AG10803 (cell line): ENCODE measurements at regions not wholly inside any gene's neighbourhood (a gene's known extent, or its start where the extent isn't known, plus 50 kb on each side); places are given as distances from the start of the nearest gene placed in this dataset.

Experiments
- DNase-seq: peaks from one replicate; pipeline ENCODE4 v3.0.0; 2010; ENCODE audit warnings: low read depth
- H3K4me3 ChIP-seq: 2 replicates; pipeline ENCODE4 v1.5.1; 2011; ENCODE audit warnings: mild to moderate bottlenecking, low read length, control low read depth
- TF ChIP-seq, protein P1 (sequence below): conservative IDR thresholded peaks from 2 replicates; pipeline ENCODE4 v1.5.1; 2011; ENCODE audit warnings: mild to moderate bottlenecking, low read length, control low read depth, inconsistent platforms

DNA sequence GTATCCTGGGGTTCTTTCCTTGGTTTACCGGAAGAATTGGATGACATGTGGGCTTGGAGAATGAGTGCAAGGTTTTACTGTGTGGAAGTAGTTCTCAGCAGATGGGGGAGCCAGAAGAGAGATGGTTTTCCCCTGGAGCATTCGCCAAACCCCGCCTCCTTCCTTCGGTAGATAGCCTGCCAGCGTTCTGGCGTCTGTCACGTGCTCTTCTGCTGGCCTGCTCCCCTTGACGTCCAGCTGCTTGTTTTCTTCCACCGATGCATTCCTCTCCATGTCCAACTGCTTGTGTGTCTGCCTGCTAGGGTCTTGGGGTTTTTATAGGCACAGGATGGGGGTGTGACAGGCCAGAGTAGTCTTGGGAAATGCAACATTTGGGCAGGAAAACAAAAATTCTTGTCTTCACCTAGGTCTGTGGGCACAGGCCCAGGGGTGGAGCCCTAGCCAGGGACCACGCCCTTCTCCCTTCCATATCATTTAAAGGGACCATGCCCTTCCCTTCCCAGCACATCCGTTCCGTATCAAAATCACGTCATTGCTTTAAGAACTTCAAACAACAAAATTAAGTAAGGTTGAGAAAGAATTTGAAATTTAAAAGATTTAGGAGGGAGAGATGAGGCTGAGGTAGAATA is 538.7 kb upstream of the SMIM31 start:
- TF ChIP-seq, protein P1, sequence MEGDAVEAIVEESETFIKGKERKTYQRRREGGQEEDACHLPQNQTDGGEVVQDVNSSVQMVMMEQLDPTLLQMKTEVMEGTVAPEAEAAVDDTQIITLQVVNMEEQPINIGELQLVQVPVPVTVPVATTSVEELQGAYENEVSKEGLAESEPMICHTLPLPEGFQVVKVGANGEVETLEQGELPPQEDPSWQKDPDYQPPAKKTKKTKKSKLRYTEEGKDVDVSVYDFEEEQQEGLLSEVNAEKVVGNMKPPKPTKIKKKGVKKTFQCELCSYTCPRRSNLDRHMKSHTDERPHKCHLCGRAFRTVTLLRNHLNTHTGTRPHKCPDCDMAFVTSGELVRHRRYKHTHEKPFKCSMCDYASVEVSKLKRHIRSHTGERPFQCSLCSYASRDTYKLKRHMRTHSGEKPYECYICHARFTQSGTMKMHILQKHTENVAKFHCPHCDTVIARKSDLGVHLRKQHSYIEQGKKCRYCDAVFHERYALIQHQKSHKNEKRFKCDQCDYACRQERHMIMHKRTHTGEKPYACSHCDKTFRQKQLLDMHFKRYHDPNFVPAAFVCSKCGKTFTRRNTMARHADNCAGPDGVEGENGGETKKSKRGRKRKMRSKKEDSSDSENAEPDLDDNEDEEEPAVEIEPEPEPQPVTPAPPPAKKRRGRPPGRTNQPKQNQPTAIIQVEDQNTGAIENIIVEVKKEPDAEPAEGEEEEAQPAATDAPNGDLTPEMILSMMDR = no peak
- H3K4me3 ChIP-seq = no peak overlapping the region
- DNase-seq = no peak

DNA sequence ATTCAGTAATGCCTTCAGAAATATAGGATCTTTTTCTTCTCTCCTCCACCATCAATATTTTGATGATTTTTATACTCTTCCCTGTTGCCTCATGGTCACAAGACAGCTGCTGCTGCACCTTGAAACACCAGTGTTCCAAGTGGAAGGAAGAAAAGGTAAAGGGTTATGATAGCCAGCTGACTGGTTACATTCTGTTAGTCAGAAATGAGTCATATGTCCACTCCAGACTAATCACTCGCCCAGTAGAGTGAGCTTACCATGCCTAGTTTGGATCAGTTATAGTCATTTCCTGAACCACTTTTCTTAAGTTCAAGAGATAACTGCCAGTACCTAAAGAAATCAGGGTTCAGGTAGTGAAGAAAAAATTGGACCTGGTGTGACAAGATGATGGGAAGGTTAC is 532.3 kb upstream of the SMIM31 start:
- no peak for DNase-seq
- TF ChIP-seq, protein P1 = no peak
- no peak overlapping the region for H3K4me3 ChIP-seq

DNA sequence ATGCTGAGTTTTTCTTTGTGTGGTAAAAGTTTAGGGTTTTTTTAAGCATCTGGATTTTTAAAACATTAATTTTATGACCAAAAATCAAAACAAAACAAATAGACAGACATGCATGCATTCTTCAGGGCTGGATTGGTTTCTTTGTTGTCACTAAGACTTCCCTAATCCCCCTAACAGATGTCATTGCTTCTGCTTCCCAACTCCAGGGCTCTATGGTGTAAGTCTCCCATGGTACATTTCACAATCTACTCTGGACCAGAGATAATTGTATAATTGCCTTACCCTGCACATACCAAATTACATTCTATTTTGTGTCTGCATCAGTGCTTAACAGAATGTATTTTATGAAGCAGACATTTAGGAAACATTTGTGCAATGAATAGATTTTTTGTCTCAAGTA is 529.1 kb upstream of the SMIM31 start:
- TF ChIP-seq, protein P1 = no peak
- DNase-seq = no peak
- H3K4me3 ChIP-seq = no peak overlapping the region

DNA sequence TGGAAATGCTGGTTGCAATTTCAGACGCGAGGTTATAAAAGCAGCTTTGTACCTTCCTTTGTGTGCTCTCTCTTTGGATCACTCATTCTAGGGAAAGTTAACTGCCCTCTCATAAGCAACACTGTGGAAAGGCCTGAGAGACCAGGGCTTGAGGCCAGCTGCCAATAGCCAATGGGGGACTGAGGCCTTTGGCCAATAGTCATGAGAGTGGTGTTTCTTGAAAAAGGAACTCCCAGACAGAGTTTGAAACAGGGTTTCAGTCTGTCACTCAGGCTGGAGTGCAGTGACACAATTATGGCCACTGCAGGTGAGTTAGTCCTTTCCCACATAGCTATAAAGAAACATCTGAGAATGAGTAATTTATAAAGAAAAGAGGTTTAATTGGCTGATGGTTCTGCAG is 524.7 kb upstream of the SMIM31 start:
- DNase-seq = no peak
- TF ChIP-seq, protein P1 = no peak
- H3K4me3 ChIP-seq = no peak overlapping the region

DNA sequence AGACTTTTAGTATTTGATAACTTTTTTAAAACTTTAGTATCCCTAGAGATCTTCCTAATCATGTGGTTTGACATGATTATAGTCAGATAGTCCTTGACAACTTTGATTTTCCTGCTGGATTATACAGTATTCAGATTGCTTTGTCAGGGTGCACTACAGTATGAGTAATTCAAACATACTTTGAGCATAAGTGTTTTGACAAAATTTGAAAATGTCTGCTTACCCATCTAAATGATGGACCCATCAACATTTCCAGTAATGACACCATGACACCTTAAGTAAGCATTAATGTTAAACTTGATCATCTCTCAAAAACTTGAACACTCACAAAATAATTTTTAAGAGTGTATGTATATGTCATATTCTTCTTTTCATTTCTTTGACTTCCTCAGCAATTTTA is 514.5 kb upstream of the SMIM31 start:
- DNase-seq = no peak
- TF ChIP-seq, protein P1 = no peak
- H3K4me3 ChIP-seq = no peak overlapping the region

DNA sequence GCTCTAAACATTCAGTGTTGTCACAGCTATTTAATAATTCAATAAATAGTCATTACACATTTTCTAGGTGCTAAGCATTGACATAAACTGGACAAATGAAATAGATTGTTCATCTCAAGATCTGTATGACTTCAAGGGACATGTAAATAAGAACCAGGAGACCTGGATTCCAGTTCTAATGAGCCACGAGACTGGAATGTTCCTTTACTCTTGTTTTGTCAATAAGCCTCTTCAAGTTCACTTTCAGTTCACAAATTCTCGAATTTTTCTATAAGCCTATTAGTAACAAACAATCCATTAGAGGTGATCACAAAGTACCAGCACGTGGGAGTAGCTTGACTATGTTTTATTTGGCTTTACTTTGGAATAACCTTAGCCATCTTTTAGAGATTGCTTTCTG is 514.0 kb upstream of the SMIM31 start:
- H3K4me3 ChIP-seq = no peak overlapping the region
- TF ChIP-seq, protein P1 = no peak
- no peak for DNase-seq

DNA sequence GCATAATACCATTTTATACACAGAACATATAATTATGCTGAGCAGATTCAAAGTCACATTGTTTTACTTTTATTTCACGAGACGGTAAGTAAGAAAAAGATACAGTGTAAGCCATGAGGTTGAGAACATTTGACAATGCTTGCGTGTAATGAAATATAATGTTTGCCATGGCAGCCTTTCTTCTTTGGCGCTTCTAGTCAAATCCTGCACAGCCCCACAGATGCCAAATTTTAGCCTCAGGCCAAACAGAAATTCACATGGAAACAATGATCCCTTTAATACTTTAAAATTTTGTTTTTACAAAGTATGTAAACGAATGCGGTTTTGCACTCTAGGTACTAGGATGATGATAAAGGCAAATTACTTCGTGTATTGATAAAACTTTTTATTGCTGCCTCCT is 502.7 kb upstream of the SMIM31 start:
- DNase-seq = no peak
- H3K4me3 ChIP-seq = no peak overlapping the region

More for the DNA sequence above, 502.7 kb upstream of the SMIM31 start:
- TF ChIP-seq, protein P1 = no peak
